ENCODE measurements at regions not wholly inside any gene's neighbourhood (a gene's known extent, or its start where the extent isn't known, plus 50 kb on each side); places are given as distances from the start of the nearest gene placed in this dataset.

- H3K4me3 ChIP-seq (ENCODE audit: low read depth in 2 of 2, low read length in 1 of 2): no peak overlapping the region
- H3K27me3 ChIP-seq (ENCODE audit: insufficient read depth): no peaks in the 10 kb centered on the region
- H3K4me2 ChIP-seq: no peak overlapping the region
- DNase-seq: no peak
- no peaks in the 10 kb centered on the region for H3K9me3 ChIP-seq
- no peak for TF ChIP-seq ELF1 (IDR thresholded peaks at IDR 0.05)
- no peak overlapping the region for H3K27ac ChIP-seq (ENCODE audit: low read depth in 2 of 2, low read length in 1 of 2)
- H3K36me3 ChIP-seq (replicated peaks in 1 of 2; ENCODE audit: control insufficient read depth in 1 of 2, insufficient read depth in 2 of 2, low read length in 1 of 2): no peaks in the 10 kb centered on the region
- H3K79me2 ChIP-seq (ENCODE audit: insufficient read depth): no peaks in the 10 kb centered on the region
- ChIA-PET CTCF (interaction anchor here (0.6 kb wide), 1 partner anchor 297 kb away, joined by 3 read pairs; no protein-coding TSS in a partner anchor), POLR2A (no interaction called here)
- WGBS (ENCODE audit: low lambda C conversion rate): 47% methylated on average over 2 of the region's 2 CpGs
- no peaks in the 10 kb centered on the region for H3F3A ChIP-seq (replicated peaks; ENCODE audit: insufficient read depth)
- no peaks in the 10 kb centered on the region for H4K20me1 ChIP-seq (ENCODE audit: insufficient read depth)
- no peaks in the 10 kb centered on the region for H3K9me2 ChIP-seq
- H2AFZ ChIP-seq (ENCODE audit: low read depth): no peak overlapping the region
- no peak overlapping the region for H3K9ac ChIP-seq
- H3K4me1 ChIP-seq (ENCODE audit: control insufficient read depth in 1 of 2, insufficient read depth in 2 of 2, low read depth in 1 of 2, low read length in 1 of 2): no peaks in the 10 kb centered on the region
Measured at GRCh38 chr3:22495241-22495640, 707.9 kb upstream of the UBE2E2 start.

GRCh38 chr3:22495791-22496190 is 707.3 kb upstream of the UBE2E2 start:
- no peaks in the 10 kb centered on the region for H3K4me1 ChIP-seq (ENCODE audit: control insufficient read depth in 1 of 2, insufficient read depth in 2 of 2, low read depth in 1 of 2, low read length in 1 of 2)
- no peaks in the 10 kb centered on the region for H3K27me3 ChIP-seq (ENCODE audit: insufficient read depth)
- no peak for DNase-seq
- ChIA-PET POLR2A (no interaction called here), CTCF (no interaction called here)
- H3K9me2 ChIP-seq: no peaks in the 10 kb centered on the region
- H3K79me2 ChIP-seq (ENCODE audit: insufficient read depth): no peaks in the 10 kb centered on the region
- no peaks in the 10 kb centered on the region for H3F3A ChIP-seq (replicated peaks; ENCODE audit: insufficient read depth)
- H3K4me3 ChIP-seq (ENCODE audit: low read depth in 2 of 2, low read length in 1 of 2): no peak overlapping the region
- 33% methylated on average over 1 of the region's 1 CpG for WGBS (ENCODE audit: low lambda C conversion rate)
- TF ChIP-seq IRF3 (IDR thresholded peaks at IDR 0.05; ENCODE audit: low read depth, low read length): no peak
- H3K36me3 ChIP-seq (replicated peaks in 1 of 2; ENCODE audit: control insufficient read depth in 1 of 2, insufficient read depth in 2 of 2, low read length in 1 of 2): no peaks in the 10 kb centered on the region
- H2AFZ ChIP-seq (ENCODE audit: low read depth): no peak overlapping the region
- H4K20me1 ChIP-seq (ENCODE audit: insufficient read depth): no peaks in the 10 kb centered on the region
- H3K27ac ChIP-seq (ENCODE audit: low read depth in 2 of 2, low read length in 1 of 2): no peak overlapping the region
- H3K9me3 ChIP-seq: no peaks in the 10 kb centered on the region
- no peak overlapping the region for H3K4me2 ChIP-seq
- H3K9ac ChIP-seq: no peak overlapping the region

GRCh38 chr3:22496641-22497040 is 706.5 kb upstream of the UBE2E2 start:
- Histone ChIP-seq H3K9me3 (no peaks in the 10 kb centered on the region), H3K9ac (no peak overlapping the region), H3K4me2 (no peak overlapping the region), H3K9me2 (no peaks in the 10 kb centered on the region), H2AFZ (ENCODE audit: low read depth) (no peak overlapping the region), H4K20me1 (ENCODE audit: insufficient read depth) (no peaks in the 10 kb centered on the region), H3K4me3 (ENCODE audit: low read depth in 2 of 2, low read length in 1 of 2) (no peak overlapping the region), H3K36me3 (replicated peaks in 1 of 2; ENCODE audit: control insufficient read depth in 1 of 2, insufficient read depth in 2 of 2, low read length in 1 of 2) (no peaks in the 10 kb centered on the region), H3K27me3 (ENCODE audit: insufficient read depth) (no peaks in the 10 kb centered on the region), H3K79me2 (ENCODE audit: insufficient read depth) (no peaks in the 10 kb centered on the region), H3K27ac (ENCODE audit: low read depth in 2 of 2, low read length in 1 of 2) (no peak overlapping the region), H3K4me1 (ENCODE audit: control insufficient read depth in 1 of 2, insufficient read depth in 2 of 2, low read depth in 1 of 2, low read length in 1 of 2) (no peaks in the 10 kb centered on the region), H3F3A (replicated peaks; ENCODE audit: insufficient read depth) (no peaks in the 10 kb centered on the region)
- no peak for TF ChIP-seq PBX3 (IDR thresholded peaks at IDR 0.05)
- no peak for TF ChIP-seq NRF1 (IDR thresholded peaks at IDR 0.05; ENCODE audit: low read depth, low read length)
- no peak for TF ChIP-seq JUND (IDR thresholded peaks at IDR 0.05)
- no peak for TF ChIP-seq GATA2 (CRISPR knock-in tag; IDR thresholded peaks at IDR 0.05)
- no peak for TF ChIP-seq USF2 (IDR thresholded peaks at IDR 0.05; ENCODE audit: borderline replicate concordance, low read depth, low read length)
- TF ChIP-seq IRF3 (IDR thresholded peaks at IDR 0.05; ENCODE audit: low read depth, low read length): no peak
- no peak for TF ChIP-seq YY1 (IDR thresholded peaks at IDR 0.05; ENCODE audit: low read depth)
- TF ChIP-seq EZH2phosphoT487 (IDR thresholded peaks at IDR 0.05; ENCODE audit: borderline replicate concordance, low read depth): no peak
- TF ChIP-seq RFX5 (IDR thresholded peaks at IDR 0.05; ENCODE audit: low read length): no peak
- TF ChIP-seq REST (IDR thresholded peaks at IDR 0.05; ENCODE audit: low read depth, low read length): no peak
- TF ChIP-seq RAD21 (IDR thresholded peaks at IDR 0.05; ENCODE audit: low read length): no peak
- ChIA-PET POLR2A (no interaction called here), CTCF (no interaction called here)
- no peak for DNase-seq
- WGBS (ENCODE audit: low lambda C conversion rate): 41% methylated on average over 1 of the region's 1 CpG

All from SK-N-SH (cell line).